Choroid plexus epithelial cell (primary cell): ENCODE measurements at regions not wholly inside any gene's neighbourhood (a gene's known extent, or its start where the extent isn't known, plus 50 kb on each side); places are given as distances from the start of the nearest gene placed in this dataset.

ENCODE experiments used
- DNase-seq: peaks from one replicate; pipeline ENCODE4 v3.0.0-alpha.2; 2010; ENCODE audit warnings: low read depth
- H3K4me3 ChIP-seq: 2 replicates; pipeline ENCODE4 v1.5.1; 2011; ENCODE audit warnings: low read depth, mild to moderate bottlenecking, control low read depth, low read length, moderate library complexity
- TF ChIP-seq, protein P1 (sequence below): conservative IDR thresholded peaks from 2 replicates; pipeline ENCODE4 v1.5.1; 2011; ENCODE audit warnings: low read depth, mild to moderate bottlenecking, control low read depth, inconsistent platforms, low read length, moderate library complexity

DNA sequence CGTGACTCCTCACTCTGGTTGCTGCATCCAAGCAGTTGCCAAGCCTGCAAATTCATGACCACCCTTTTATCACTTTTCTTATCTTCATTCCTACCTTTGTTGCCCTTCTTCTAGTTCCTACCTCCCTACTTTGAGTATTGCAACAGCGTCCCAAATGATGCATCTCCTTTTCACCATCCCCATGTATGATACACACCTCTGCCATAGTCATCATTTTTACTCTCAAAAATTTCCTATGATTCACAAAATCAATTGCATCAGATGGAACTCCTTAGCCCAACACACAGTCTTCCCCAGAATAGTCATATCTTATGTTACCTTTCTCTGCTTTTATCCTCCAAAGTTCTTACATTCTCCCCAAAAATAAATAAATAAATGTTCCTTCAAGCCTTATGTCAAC lies 262.6 kb downstream of the TBL1XR1 start:
- no peak overlapping the region for H3K4me3 ChIP-seq
- DNase-seq, result no peak
- TF ChIP-seq, protein P1, sequence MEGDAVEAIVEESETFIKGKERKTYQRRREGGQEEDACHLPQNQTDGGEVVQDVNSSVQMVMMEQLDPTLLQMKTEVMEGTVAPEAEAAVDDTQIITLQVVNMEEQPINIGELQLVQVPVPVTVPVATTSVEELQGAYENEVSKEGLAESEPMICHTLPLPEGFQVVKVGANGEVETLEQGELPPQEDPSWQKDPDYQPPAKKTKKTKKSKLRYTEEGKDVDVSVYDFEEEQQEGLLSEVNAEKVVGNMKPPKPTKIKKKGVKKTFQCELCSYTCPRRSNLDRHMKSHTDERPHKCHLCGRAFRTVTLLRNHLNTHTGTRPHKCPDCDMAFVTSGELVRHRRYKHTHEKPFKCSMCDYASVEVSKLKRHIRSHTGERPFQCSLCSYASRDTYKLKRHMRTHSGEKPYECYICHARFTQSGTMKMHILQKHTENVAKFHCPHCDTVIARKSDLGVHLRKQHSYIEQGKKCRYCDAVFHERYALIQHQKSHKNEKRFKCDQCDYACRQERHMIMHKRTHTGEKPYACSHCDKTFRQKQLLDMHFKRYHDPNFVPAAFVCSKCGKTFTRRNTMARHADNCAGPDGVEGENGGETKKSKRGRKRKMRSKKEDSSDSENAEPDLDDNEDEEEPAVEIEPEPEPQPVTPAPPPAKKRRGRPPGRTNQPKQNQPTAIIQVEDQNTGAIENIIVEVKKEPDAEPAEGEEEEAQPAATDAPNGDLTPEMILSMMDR, result no peak

GRCh38 chr3:176933704-176934103 lies 263.6 kb downstream of the TBL1XR1 start:
- TF ChIP-seq, protein P1, result no peak
- no peak for DNase-seq
- no peak overlapping the region for H3K4me3 ChIP-seq

- TF ChIP-seq, protein P1, result no peak
- H3K4me3 ChIP-seq, result no peak overlapping the region
- DNase-seq, result no peak
Observed at GRCh38 chr3:176932433-176932832, 264.8 kb downstream of the TBL1XR1 start.

- H3K4me3 ChIP-seq, result no peak overlapping the region
- TF ChIP-seq, protein P1, result no peak
- DNase-seq, result no peak
Observed at GRCh38 chr3:176931991-176932390, 265.3 kb downstream of the TBL1XR1 start.

GRCh38 chr3:176930942-176931341 lies 266.3 kb downstream of the TBL1XR1 start:
- H3K4me3 ChIP-seq, result no peak overlapping the region
- TF ChIP-seq, protein P1, result no peak
- DNase-seq, result no peak

GRCh38 chr3:176928582-176928931 lies 268.7 kb downstream of the TBL1XR1 start:
- TF ChIP-seq, protein P1, result no peak
- no peak for DNase-seq
- no peak overlapping the region for H3K4me3 ChIP-seq

GRCh38 chr3:176927706-176928581 lies 269.3 kb downstream of the TBL1XR1 start:
- TF ChIP-seq, protein P1, result no peak
- H3K4me3 ChIP-seq, result no peak overlapping the region
- DNase-seq, result no peak
